ENCODE measurements at regions not wholly inside any gene's neighbourhood (a gene's known extent, or its start where the extent isn't known, plus 50 kb on each side); places are given as distances from the start of the nearest gene placed in this dataset.

- CTCF ChIA-PET, result interaction anchor here (0.9 to 1.5 kb wide), 2 partner anchors 11 to 15 kb away, joined by 3 to 4 read pairs; no protein-coding TSS in a partner anchor
- POLR2A ChIA-PET, result no interaction called here
- DNase-seq (ENCODE audit: extremely low spot score), result no peak
- TF ChIP-seq CTCF (IDR thresholded peaks at IDR 0.05; ENCODE audit: control extremely low read depth, extremely low read depth, low read depth, missing control alignments), result no peak
Observed at GRCh38 chr4:156309031-156309430, 355.4 kb upstream of the CTSO start.

DNA sequence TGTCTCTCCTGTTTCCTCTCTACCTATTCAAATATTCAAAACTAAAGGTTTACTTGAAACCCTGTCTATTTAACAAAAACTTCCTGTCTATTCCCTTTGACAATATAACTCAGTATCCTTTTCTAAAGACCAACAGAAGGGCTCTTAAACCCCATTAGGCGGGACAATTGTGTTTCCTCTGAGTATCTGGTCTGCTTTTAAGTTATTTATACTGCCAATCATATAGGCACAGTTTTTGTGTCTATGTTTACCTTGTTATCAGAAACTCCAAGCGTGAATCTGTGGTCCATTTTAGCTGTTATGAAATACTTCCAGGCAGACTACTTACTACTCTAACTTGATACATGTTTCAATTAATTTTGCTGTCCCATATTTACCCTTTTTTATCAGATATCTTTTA lies 350.0 kb upstream of the CTSO start:
- DNase-seq (ENCODE audit: extremely low spot score), result no peak
- CTCF ChIA-PET, result interaction anchor here (1.9 kb wide), 1 partner anchor 10 kb away, joined by 6 read pairs; no protein-coding TSS in a partner anchor
- TF ChIP-seq CTCF (IDR thresholded peaks at IDR 0.05; ENCODE audit: control extremely low read depth, extremely low read depth, low read depth, missing control alignments), result no peak
- POLR2A ChIA-PET, result no interaction called here

DNA sequence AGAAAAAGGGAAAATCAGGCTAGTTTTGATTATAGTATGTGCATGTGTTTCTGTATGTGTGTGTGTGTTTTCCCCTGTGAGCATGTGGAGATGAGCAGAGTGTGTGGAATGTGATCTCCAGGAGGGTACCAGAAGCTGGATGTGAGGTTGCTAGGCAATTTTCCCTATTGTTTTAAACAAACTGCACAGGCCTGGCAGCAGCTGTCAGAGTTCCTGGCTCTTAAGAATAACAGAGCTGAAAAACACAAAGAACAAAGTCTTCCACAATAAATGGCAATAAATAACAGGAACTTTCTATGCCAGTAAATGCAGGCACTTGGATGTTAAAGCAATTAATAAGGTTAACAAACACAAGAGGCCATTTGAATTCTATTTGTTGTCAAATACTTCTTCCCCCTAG lies 344.6 kb upstream of the CTSO start:
- TF ChIP-seq CTCF (IDR thresholded peaks at IDR 0.05; ENCODE audit: control extremely low read depth, extremely low read depth, low read depth, missing control alignments), result no peak
- DNase-seq (ENCODE audit: extremely low spot score), result no peak
- ChIA-PET CTCF (interaction anchor here (1.3 kb wide), 1 partner anchor 11 kb away, joined by 4 read pairs; no protein-coding TSS in a partner anchor), POLR2A (no interaction called here)

GRCh38 chr4:156295676-156296195 lies 342.1 kb upstream of the CTSO start:
- no peak for DNase-seq (ENCODE audit: extremely low spot score)
- POLR2A ChIA-PET, result no interaction called here
- TF ChIP-seq CTCF (IDR thresholded peaks at IDR 0.05; ENCODE audit: control extremely low read depth, extremely low read depth, low read depth, missing control alignments), result no peak
- CTCF ChIA-PET, result no interaction called here

GRCh38 chr4:156294577-156294976 lies 340.9 kb upstream of the CTSO start:
- TF ChIP-seq CTCF (IDR thresholded peaks at IDR 0.05; ENCODE audit: control extremely low read depth, extremely low read depth, low read depth, missing control alignments), result peak; percentile 20
- no peak for DNase-seq (ENCODE audit: extremely low spot score)
- ChIA-PET POLR2A (no interaction called here), CTCF (interaction anchor here (1.0 kb wide), 1 partner anchor 14 kb away, joined by 3 read pairs; no protein-coding TSS in a partner anchor)

- TF ChIP-seq CTCF (IDR thresholded peaks at IDR 0.05; ENCODE audit: control extremely low read depth, extremely low read depth, low read depth, missing control alignments), result no peak
- ChIA-PET POLR2A (no interaction called here), CTCF (interaction anchor here (1.0 kb wide), 1 partner anchor 15 kb away, joined by 3 read pairs; no protein-coding TSS in a partner anchor)
- no peak for DNase-seq (ENCODE audit: extremely low spot score)
Observed at GRCh38 chr4:156293657-156294297, 340.1 kb upstream of the CTSO start.
